Liver (tissue), 8 donors: ENCODE measurements at regions not wholly inside any gene's neighbourhood (a gene's known extent, or its start where the extent isn't known, plus 50 kb on each side); places are given as distances from the start of the nearest gene placed in this dataset.

Experiments used
- DNase-seq: peaks from one replicate; pipeline ENCODE4 v3.0.0-alpha.2; 2017; ENCODE audit warnings: low spot score
- H3K27ac ChIP-seq, 2 donors: one replicate each; pipeline ENCODE4 v1.7.0; 2013; ENCODE audit warnings: inconsistent platforms in 2 of 2, low read length in 2 of 2, control low read depth in 1 of 2, low read depth in 1 of 2, mild to moderate bottlenecking in 1 of 2
- H3K27me3 ChIP-seq, 4 donors: one replicate each; pipeline versions ENCODE4 v1.6.1 to v1.7.0; 2013; ENCODE audit warnings: low read length in 3 of 4, inconsistent platforms in 1 of 4, mild to moderate bottlenecking in 1 of 4, moderate library complexity in 1 of 4; ENCODE audit not compliant: control insufficient read depth in 4 of 4, insufficient read depth in 4 of 4
- H3K36me3 ChIP-seq, 4 donors: one replicate each; pipeline versions ENCODE4 v1.6.1 to v1.7.0; 2013; ENCODE audit warnings: low read length in 3 of 4, mild to moderate bottlenecking in 3 of 4, low read depth in 1 of 4, moderate library complexity in 1 of 4; ENCODE audit not compliant: control insufficient read depth in 4 of 4, insufficient read depth in 3 of 4
- H3K4me1 ChIP-seq, 4 donors: one replicate each; pipeline versions ENCODE4 v1.6.1 to v1.7.0; 2013; ENCODE audit warnings: low read length in 3 of 4, mild to moderate bottlenecking in 3 of 4, moderate library complexity in 1 of 4; ENCODE audit not compliant: control insufficient read depth in 4 of 4, insufficient read depth in 4 of 4
- H3K4me3 ChIP-seq, 3 donors: one replicate each; pipeline versions ENCODE4 v1.6.1 to v1.7.0; 2013; ENCODE audit warnings: low read length in 3 of 3, control low read depth in 1 of 3, low read depth in 1 of 3, mild to moderate bottlenecking in 1 of 3
- H3K9ac ChIP-seq, 2 donors: one replicate each; pipeline ENCODE4 v1.7.0; 2013; ENCODE audit warnings: low read length in 2 of 2, mild to moderate bottlenecking in 2 of 2, moderate library complexity in 2 of 2, control low read depth in 1 of 2, low read depth in 1 of 2
- H3K9me3 ChIP-seq, 4 donors: one replicate each; pipeline versions ENCODE4 v1.6.1 to v1.7.0; 2013; ENCODE audit warnings: low read length in 3 of 4; ENCODE audit not compliant: control insufficient read depth in 4 of 4
- ATF3 ChIP-seq: IDR thresholded peaks from 2 replicates; pipeline ENCODE4 v1.6.1; 2016; ENCODE audit warnings: antibody characterized with exemption
- CTCF ChIP-seq: fragments of 150-350 bp; IDR thresholded peaks from 2 replicates; pipeline ENCODE4 v1.5.1; 2017; ENCODE audit warnings: improper control_type of control experiment, low read depth, low read length; ENCODE audit not compliant: missing input control
- EGR1 ChIP-seq, 2 donors: IDR thresholded peaks; 2 replicates each; pipeline ENCODE4 v1.6.1; 2016 to 2018; ENCODE audit warnings: antibody characterized with exemption in 2 of 2, low read depth in 2 of 2
- FOXA1 ChIP-seq: IDR thresholded peaks from 2 replicates; pipeline ENCODE4 v1.6.1; 2016; ENCODE audit warnings: antibody characterized with exemption
- FOXA2 ChIP-seq: IDR thresholded peaks from 2 replicates; pipeline ENCODE4 v1.6.1; 2016; ENCODE audit warnings: antibody characterized with exemption
- GABPA ChIP-seq, 2 donors: IDR thresholded peaks in 1 of 2; conservative IDR thresholded peaks in 1 of 2; 2 replicates each; pipeline ENCODE4 v1.6.1; 2016; ENCODE audit warnings: antibody characterized with exemption in 2 of 2, mild to moderate bottlenecking in 1 of 2, moderate library complexity in 1 of 2
- HNF4A ChIP-seq, 2 donors: conservative IDR thresholded peaks; 2 replicates each; pipeline ENCODE4 v1.6.1; 2016; ENCODE audit warnings: antibody characterized with exemption in 2 of 2, mild to moderate bottlenecking in 2 of 2
- NR2F2 ChIP-seq: IDR thresholded peaks from 2 replicates; pipeline ENCODE4 v1.6.1; 2016; ENCODE audit warnings: antibody characterized with exemption
- RAD21 ChIP-seq, 2 donors: IDR thresholded peaks; 2 replicates each; pipeline ENCODE4 v1.6.1; 2016; ENCODE audit warnings: antibody characterized with exemption in 2 of 2, mild to moderate bottlenecking in 2 of 2
- RXRA ChIP-seq, 2 donors: IDR thresholded peaks; 2 replicates each; pipeline ENCODE4 v1.6.1; 2017 to 2018; ENCODE audit warnings: antibody characterized with exemption in 2 of 2, mild to moderate bottlenecking in 1 of 2
- SP1 ChIP-seq: IDR thresholded peaks from 2 replicates; pipeline ENCODE4 v1.6.1; 2018; ENCODE audit warnings: antibody characterized with exemption, mild to moderate bottlenecking
- TAF1 ChIP-seq: conservative IDR thresholded peaks from 2 replicates; pipeline ENCODE4 v1.6.1; 2016; ENCODE audit warnings: antibody characterized with exemption, mild to moderate bottlenecking
- YY1 ChIP-seq: IDR thresholded peaks from 2 replicates; pipeline ENCODE4 v1.6.1; 2016; ENCODE audit warnings: antibody characterized with exemption, mild to moderate bottlenecking
- ZBTB33 ChIP-seq: IDR thresholded peaks from 2 replicates; pipeline ENCODE4 v1.6.1; 2016; ENCODE audit warnings: antibody characterized with exemption
- WGBS: extraction: QIAGEN DNeasy Blood & Tissue Kit; methylation state at CpG from one replicate; pipeline ENCODE4 v1.1.7; 2013; 5-methylcytosine and 5-hydroxymethylcytosine counted together
- donor health status: healthy.
- donor health status: healthy.
- donor health status: healthy.
- donor health status: healthy.
- donor health status: healthy.

- Histone ChIP-seq H3K4me1 (no peaks in the 10 kb centered on the region), H3K27me3 (peaks cover 0 to 2% (median 0%) of the 10 kb centered on the region in 4 donors), H3K9me3 (peaks cover 0 to 7% (median 0%) of the 10 kb centered on the region in 4 donors), H3K27ac (no peak overlapping the region), H3K4me3 (no peak overlapping the region), H3K9ac (no peak overlapping the region), H3K36me3 (no peaks in the 10 kb centered on the region)
- no peak for DNase-seq
- 78% methylated on average over 20 of the region's 20 CpGs for WGBS
- TF ChIP-seq YY1: no peak
- no peak for TF ChIP-seq RXRA (IDR thresholded peaks at IDR 0.05)
- TF ChIP-seq ZBTB33: no peak
- TF ChIP-seq GABPA (IDR thresholded peaks at IDR 0.05 in 1 of 2, conservative IDR thresholded peaks at IDR 0.05 in 1 of 2): no peak
- no peak for TF ChIP-seq CTCF
- no peak for TF ChIP-seq EGR1 (IDR thresholded peaks at IDR 0.05; ENCODE audit: low read depth in 2 of 2)
- no peak for TF ChIP-seq FOXA2
These were observed 131.4 kb upstream of the FOXF1 start for GRCh38 chr16:86378831-86379504.

GRCh38 chr16:86379505-86379846, 130.9 kb upstream of the FOXF1 start:
- H3K27ac ChIP-seq: no peak overlapping the region
- no peak overlapping the region for H3K4me3 ChIP-seq
- H3K9ac ChIP-seq: no peak overlapping the region
- 59% methylated on average over 9 of the region's 9 CpGs for WGBS
- TF ChIP-seq ATF3 (no peak), GABPA (IDR thresholded peaks at IDR 0.05 in 1 of 2, conservative IDR thresholded peaks at IDR 0.05 in 1 of 2) (no peak)
- peaks cover 0 to 3% (median 0%) of the 10 kb centered on the region in 4 donors for H3K9me3 ChIP-seq
- H3K36me3 ChIP-seq: no peaks in the 10 kb centered on the region
- DNase-seq: no peak
- H3K4me1 ChIP-seq: no peaks in the 10 kb centered on the region
- H3K27me3 ChIP-seq: peaks cover 0 to 2% (median 0%) of the 10 kb centered on the region in 4 donors

GRCh38 chr16:86380030-86380429, 130.3 kb upstream of the FOXF1 start:
- no peak overlapping the region for H3K4me3 ChIP-seq
- H3K9me3 ChIP-seq: no peaks in the 10 kb centered on the region
- H3K36me3 ChIP-seq: no peaks in the 10 kb centered on the region
- WGBS: 58% methylated on average over 9 of the region's 9 CpGs
- peak overlapping the region in 1 of 2 donors; percentile 12 for H3K27ac ChIP-seq
- peaks cover 0 to 2% (median 0%) of the 10 kb centered on the region in 4 donors for H3K27me3 ChIP-seq
- no peak overlapping the region for H3K9ac ChIP-seq
- no peak for DNase-seq
- no peaks in the 10 kb centered on the region for H3K4me1 ChIP-seq
- TF ChIP-seq FOXA1 (no peak), SP1 (no peak), EGR1 (IDR thresholded peaks at IDR 0.05; ENCODE audit: low read depth in 2 of 2) (no peak), TAF1 (no peak), ATF3 (no peak), YY1 (no peak), FOXA2 (no peak), NR2F2 (no peak), RAD21 (IDR thresholded peaks at IDR 0.05) (no peak), HNF4A (conservative IDR thresholded peaks at IDR 0.05) (no peak), ZBTB33 (no peak), CTCF (no peak), RXRA (IDR thresholded peaks at IDR 0.05) (no peak)
